ENCODE measurements at regions not wholly inside any gene's neighbourhood (a gene's known extent, or its start where the extent isn't known, plus 50 kb on each side); places are given as distances from the start of the nearest gene placed in this dataset. TPM values are rescaled to one million over a fixed set of nuclear protein-coding genes. Genes with fewer than 3 reads are reported as not detected.

- 0 out of 2 replicates have a peak, but pooled peaks cover 3% of the 10 kb centered on the region for H3K9me2 ChIP-seq (ENCODE audit: insufficient read depth)
- H3K36me3 ChIP-seq (ENCODE audit: low read depth) = no peaks in the 10 kb centered on the region
- in situ Hi-C loops (cut with MboI) = no loop called here
- peak; percentile 94 for DNase-seq
- H3K27ac ChIP-seq = peak overlapping the region; percentile 61
- TF ChIP-seq EZH2phosphoT487 (IDR thresholded peaks at IDR 0.05; ENCODE audit: insufficient read depth, low read depth) = no peak
- TF ChIP-seq EZH2 (IDR thresholded peaks at IDR 0.05; ENCODE audit: insufficient read depth, poor library complexity, severe bottlenecking) = no peak
- H2AFZ ChIP-seq = no peak overlapping the region
- H3K27me3 ChIP-seq (replicated peaks; ENCODE audit: insufficient read depth) = no peaks in the 10 kb centered on the region
- H3K4me3 ChIP-seq = no peak overlapping the region
- H3K9me3 ChIP-seq (ENCODE audit: low read depth) = no peaks in the 10 kb centered on the region
- H3K9ac ChIP-seq = 0 out of 2 replicates have a peak overlapping the region, but pooled peaks have one; percentile 7
- peak overlapping the region; percentile 55 for H3K4me2 ChIP-seq (ENCODE audit: unreplicated experiment)
- no peaks in the 10 kb centered on the region for H4K20me1 ChIP-seq (ENCODE audit: insufficient read depth)
- peaks cover 27% of the 10 kb centered on the region for H3K4me1 ChIP-seq (ENCODE audit: insufficient read depth)
- 0 to 1% methylated on average over 4 of the region's 4 CpGs for WGBS, 2 experiments (ENCODE audit: low coverage in 1 of 2, low lambda C conversion rate in 2 of 2, missing lambda C conversion rate in 2 of 2)
- H3K79me2 ChIP-seq (ENCODE audit: insufficient read depth) = no peaks in the 10 kb centered on the region
- H3F3A ChIP-seq (ENCODE audit: insufficient read depth) = 0 out of 2 replicates have a peak, but pooled peaks cover 6% of the 10 kb centered on the region
Measured at GRCh38 chr9:99752417-99753109, 69.1 kb upstream of the NR4A3 start.

DNA sequence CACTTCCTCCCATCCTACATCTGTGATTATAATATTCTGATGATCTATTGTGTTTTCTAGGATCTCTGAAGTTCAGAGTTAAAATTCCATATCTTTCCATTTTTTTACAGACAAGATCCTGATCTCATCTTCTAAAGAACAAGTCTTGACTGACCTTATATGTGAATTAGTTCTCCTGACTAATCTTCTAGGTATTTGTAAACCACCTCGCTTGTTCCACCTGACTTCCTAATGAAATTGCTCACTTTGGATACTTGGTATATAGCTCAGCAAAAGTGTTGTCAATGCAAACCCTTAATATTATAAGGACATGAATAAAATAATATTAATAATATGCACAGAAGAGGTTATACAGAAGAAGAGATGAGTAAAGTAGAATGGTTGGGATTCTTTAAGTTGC, 68.2 kb upstream of the NR4A3 start:
- peak; percentile 17 for DNase-seq
- no peaks in the 10 kb centered on the region for H3K27me3 ChIP-seq (replicated peaks; ENCODE audit: insufficient read depth)
- no peak overlapping the region for H3K4me3 ChIP-seq
- TF ChIP-seq EZH2 (IDR thresholded peaks at IDR 0.05; ENCODE audit: insufficient read depth, poor library complexity, severe bottlenecking) = no peak
- no peak for TF ChIP-seq EZH2phosphoT487 (IDR thresholded peaks at IDR 0.05; ENCODE audit: insufficient read depth, low read depth)
- 0 out of 2 replicates have a peak, but pooled peaks cover 6% of the 10 kb centered on the region for H3F3A ChIP-seq (ENCODE audit: insufficient read depth)
- in situ Hi-C loops (cut with MboI) = no loop called here
- H3K4me1 ChIP-seq (ENCODE audit: insufficient read depth) = peaks cover 21% of the 10 kb centered on the region
- H3K27ac ChIP-seq = no peak overlapping the region
- H2AFZ ChIP-seq = no peak overlapping the region
- H3K4me2 ChIP-seq (ENCODE audit: unreplicated experiment) = peak overlapping the region; percentile 55
- 0 out of 2 replicates have a peak, but pooled peaks cover 3% of the 10 kb centered on the region for H3K9me2 ChIP-seq (ENCODE audit: insufficient read depth)
- H3K9me3 ChIP-seq (ENCODE audit: low read depth) = no peaks in the 10 kb centered on the region
- no peak overlapping the region for H3K9ac ChIP-seq
- H4K20me1 ChIP-seq (ENCODE audit: insufficient read depth) = no peaks in the 10 kb centered on the region
- no peaks in the 10 kb centered on the region for H3K79me2 ChIP-seq (ENCODE audit: insufficient read depth)
- 77 to 81% methylated on average over 1 of the region's 1 CpG for WGBS, 2 experiments (ENCODE audit: low coverage in 1 of 2, low lambda C conversion rate in 2 of 2, missing lambda C conversion rate in 2 of 2)
- no peaks in the 10 kb centered on the region for H3K36me3 ChIP-seq (ENCODE audit: low read depth)

DNA sequence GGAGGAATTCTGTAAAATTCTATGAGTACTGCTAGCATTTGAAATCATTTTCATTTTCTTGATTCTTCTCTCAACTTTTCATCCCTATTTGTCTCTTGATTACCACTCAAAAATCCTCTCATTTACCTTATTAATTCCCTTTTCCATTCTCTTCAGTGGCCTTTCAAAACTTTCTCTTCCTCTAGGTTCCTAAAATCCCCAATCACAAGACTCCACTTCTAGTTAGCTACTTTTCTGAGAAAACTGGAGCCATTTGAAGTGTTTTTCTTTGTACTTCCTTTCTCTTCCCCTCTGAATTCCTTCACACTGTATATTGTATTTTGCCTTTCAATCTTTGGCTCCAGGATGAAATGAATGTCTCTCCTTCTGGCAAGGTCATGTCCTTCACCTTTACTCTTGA, 61.3 kb upstream of the NR4A3 start:
- no peaks in the 10 kb centered on the region for H3F3A ChIP-seq (ENCODE audit: insufficient read depth)
- H3K4me2 ChIP-seq (ENCODE audit: unreplicated experiment) = no peak overlapping the region
- no peaks in the 10 kb centered on the region for H3K9me3 ChIP-seq (ENCODE audit: low read depth)
- H3K4me3 ChIP-seq = no peak overlapping the region
- no peak for DNase-seq
- H3K79me2 ChIP-seq (ENCODE audit: insufficient read depth) = no peaks in the 10 kb centered on the region
- no peak overlapping the region for H3K27ac ChIP-seq
- in situ Hi-C loops (cut with MboI) = no loop called here
- 0 out of 2 replicates have a peak, but pooled peaks cover 3% of the 10 kb centered on the region for H3K9me2 ChIP-seq (ENCODE audit: insufficient read depth)
- no peaks in the 10 kb centered on the region for H4K20me1 ChIP-seq (ENCODE audit: insufficient read depth)
- no peaks in the 10 kb centered on the region for H3K36me3 ChIP-seq (ENCODE audit: low read depth)
- no peak for TF ChIP-seq EZH2 (IDR thresholded peaks at IDR 0.05; ENCODE audit: insufficient read depth, poor library complexity, severe bottlenecking)
- no peak for TF ChIP-seq EZH2phosphoT487 (IDR thresholded peaks at IDR 0.05; ENCODE audit: insufficient read depth, low read depth)
- H2AFZ ChIP-seq = no peak overlapping the region
- H3K9ac ChIP-seq = no peak overlapping the region
- no peaks in the 10 kb centered on the region for H3K4me1 ChIP-seq (ENCODE audit: insufficient read depth)
- H3K27me3 ChIP-seq (replicated peaks; ENCODE audit: insufficient read depth) = no peaks in the 10 kb centered on the region

DNA sequence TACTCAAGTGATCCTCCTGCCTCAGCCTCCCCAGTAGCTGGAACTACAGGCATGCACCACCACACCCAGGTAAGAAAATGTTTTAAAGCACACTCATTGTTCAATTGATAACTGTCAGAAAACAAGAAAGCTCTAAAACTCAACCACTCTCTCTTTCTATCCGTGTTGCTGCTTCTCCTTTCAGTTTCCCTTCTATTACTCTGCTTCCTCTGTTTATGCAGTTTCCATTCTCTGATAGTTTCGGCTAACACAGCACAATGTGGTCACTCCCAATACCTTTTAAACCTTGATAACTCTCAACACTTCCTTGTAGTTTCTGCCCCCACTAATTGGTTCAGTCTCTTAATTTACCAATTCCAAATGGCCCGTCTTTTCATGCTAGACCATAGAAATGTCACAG, 59.2 kb upstream of the NR4A3 start:
- Histone ChIP-seq H3K4me3 (no peak overlapping the region), H3K9me3 (ENCODE audit: low read depth) (no peaks in the 10 kb centered on the region), H3K79me2 (ENCODE audit: insufficient read depth) (no peaks in the 10 kb centered on the region), H2AFZ (no peak overlapping the region), H3K36me3 (ENCODE audit: low read depth) (no peaks in the 10 kb centered on the region), H3K9ac (no peak overlapping the region), H3K9me2 (ENCODE audit: insufficient read depth) (no peaks in the 10 kb centered on the region), H4K20me1 (ENCODE audit: insufficient read depth) (no peaks in the 10 kb centered on the region), H3K27ac (no peak overlapping the region), H3F3A (ENCODE audit: insufficient read depth) (no peaks in the 10 kb centered on the region), H3K4me1 (ENCODE audit: insufficient read depth) (no peaks in the 10 kb centered on the region), H3K27me3 (replicated peaks; ENCODE audit: insufficient read depth) (no peaks in the 10 kb centered on the region), H3K4me2 (ENCODE audit: unreplicated experiment) (no peak overlapping the region)
- WGBS, 2 experiments (ENCODE audit: low coverage in 1 of 2, low lambda C conversion rate in 2 of 2, missing lambda C conversion rate in 2 of 2) = 76 to 80% methylated on average over 3 of the region's 3 CpGs
- no peak for TF ChIP-seq EZH2phosphoT487 (IDR thresholded peaks at IDR 0.05; ENCODE audit: insufficient read depth, low read depth)
- no peak for TF ChIP-seq EZH2 (IDR thresholded peaks at IDR 0.05; ENCODE audit: insufficient read depth, poor library complexity, severe bottlenecking)
- in situ Hi-C loops (cut with MboI) = no loop called here
- no peak for DNase-seq

Small RNA genes lying in the stretch of these regions (small RNA-seq; reads per million reads assigned to genes)
- not detected for gene AL137067.1 (ENCODE audit: low read depth, low replicate concordance)
- not detected for gene AL137067.2 (ENCODE audit: low read depth, low replicate concordance)
